Stimulated activated CD8-positive, alpha-beta memory T cell treated with anti-CD3 and anti-CD28 coated beads, Interleukin-12 subunit alpha, Interleukin-12 subunit beta, amount 100 ng/mL, for 4 hours (primary cell): ENCODE measurements at regions not wholly inside any gene's neighbourhood (a gene's known extent, or its start where the extent isn't known, plus 50 kb on each side); places are given as distances from the start of the nearest gene placed in this dataset.

Source experiments
- DNase-seq: peaks from one replicate; pipeline ENCODE4 v3.0.0-alpha.2; 2020; ENCODE audit warnings: low read depth

- DNase-seq: no peak
Measured at GRCh38 chr6:157772820-157773219, 50.2 kb upstream of the SNX9 start.
